Ovary (tissue), 7 donors: ENCODE measurements at regions not wholly inside any gene's neighbourhood (a gene's known extent, or its start where the extent isn't known, plus 50 kb on each side); places are given as distances from the start of the nearest gene placed in this dataset.

Experiments used
- DNase-seq, 5 donors: peaks; one replicate each; pipeline ENCODE4 v3.0.0-alpha.2; 2019 to 2020
- H3K27ac ChIP-seq, 2 donors: fragments of 200-600 bp; one replicate each; pipeline versions ENCODE4 v1.5.1 to v1.8.0; 2019 to 2022
- H3K27me3 ChIP-seq: fragments of 200-600 bp; one replicate; pipeline ENCODE4 v1.8.0; 2022
- H3K36me3 ChIP-seq: fragments of 200-600 bp; sonication (generic); one replicate; pipeline ENCODE4 v1.5.1; 2019
- H3K4me1 ChIP-seq: one replicate; pipeline ENCODE4 v1.8.1; 2013; ENCODE audit warnings: mild to moderate bottlenecking, moderate library complexity; ENCODE audit not compliant: insufficient read depth
- H3K4me3 ChIP-seq: fragments of 200-600 bp; sonication (generic); one replicate; pipeline ENCODE4 v1.5.1; 2017
- H3K9me3 ChIP-seq, 2 donors: fragments of 200-600 bp in 1 of 2; sonication (generic) in 1 of 2; one replicate each; pipeline versions ENCODE4 v1.5.1 to v1.8.1; 2013 to 2019; ENCODE audit warnings: mild to moderate bottlenecking in 1 of 2, moderate library complexity in 1 of 2
- EP300 ChIP-seq: sonication (generic); formaldehyde crosslinking; IDR thresholded peaks from one replicate; pipeline ENCODE4 v1.6.1; 2017; ENCODE audit warnings: antibody characterized with exemption
- POLR2A ChIP-seq: fragments of 450-650 bp; IDR thresholded peaks from one replicate; pipeline ENCODE4 v1.6.1; 2017; ENCODE audit warnings: antibody characterized with exemption, mild to moderate bottlenecking, moderate library complexity
- WGBS, 3 donors: extraction: QIAGEN DNeasy Blood & Tissue Kit in 1 of 3; methylation state at CpG; one replicate each; pipeline versions ENCODE4 v1.1.5 to v1.1.7; 2013 to 2017; 5-methylcytosine and 5-hydroxymethylcytosine counted together
- intact Hi-C, 4 donors: fragments of 100-400 bp; cut with DNase I; formaldehyde crosslinking; loops; one replicate each; pipeline versions ENCODE4 v1.11.0 to v1.15.1; 2022 to 2023
- TF ChIP-seq, protein P1 (sequence below), 3 donors: fragments of 450-650 bp in 2 of 3; fragments of 200-600 bp in 1 of 3; IDR thresholded peaks; one replicate each; pipeline versions ENCODE4 v1.5.1 to v1.8.0; 2016 to 2022; ENCODE audit warnings: antibody characterized with exemption in 3 of 3, mild to moderate bottlenecking in 1 of 3
- donor health status: DM: no; HTN: no; CAD: no; lungs with moderate emphysema.
- donor health status: DM: no; HTN: no; CAD: no.
- donor health status: Bipolar disorder and iron deficiency.
- donor health status: DM: no; HTN: no; CAD: no.
- donor health status: DM: yes; HTN: yes; CAD: no.

DNA sequence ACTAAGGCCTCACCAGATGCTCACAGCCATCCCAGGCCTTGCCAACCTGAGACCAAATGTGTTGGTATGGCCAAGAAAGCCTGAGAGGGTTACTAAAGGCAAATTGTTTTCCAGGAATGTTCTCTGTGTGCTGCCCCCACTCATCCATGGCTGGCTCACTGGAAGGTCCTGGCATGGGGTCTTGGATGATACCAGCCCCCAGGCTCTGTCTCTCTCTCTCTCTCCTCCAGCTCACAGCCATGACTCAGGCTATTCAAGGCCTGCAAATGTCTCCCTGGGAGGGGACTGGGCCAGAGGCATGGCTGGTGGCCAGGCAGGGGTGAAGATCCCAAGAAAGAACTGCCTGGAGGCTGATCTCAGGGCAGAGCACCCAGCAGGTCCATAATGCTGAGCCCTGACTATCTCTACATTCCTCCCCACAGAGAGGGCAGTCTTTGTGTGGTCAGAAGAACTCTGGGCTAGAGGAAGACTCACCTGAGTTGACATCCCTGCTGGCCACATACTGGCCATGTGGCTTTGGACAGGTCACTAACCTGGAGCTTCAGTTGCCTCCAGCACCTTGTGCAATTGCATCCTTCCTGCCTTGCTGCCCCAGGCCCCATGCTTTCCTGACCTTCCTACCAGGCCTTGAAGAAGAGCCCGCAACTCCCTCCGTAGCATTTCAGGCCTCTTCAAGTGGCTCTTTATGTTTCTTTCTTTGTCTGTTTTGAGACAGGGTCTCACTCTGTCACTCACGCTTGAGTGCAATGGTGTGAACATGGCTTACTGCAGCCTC lies 150.4 kb downstream of the ZFP36L2 start:
- 95 to 99% (median 96%) methylated on average over 3 of the region's 3 CpGs for WGBS, 3 donors
- DNase-seq: peak in 3 of 5 donors; percentile 57 to 67 (median 60)
- intact Hi-C loops: no loop called here

DNA sequence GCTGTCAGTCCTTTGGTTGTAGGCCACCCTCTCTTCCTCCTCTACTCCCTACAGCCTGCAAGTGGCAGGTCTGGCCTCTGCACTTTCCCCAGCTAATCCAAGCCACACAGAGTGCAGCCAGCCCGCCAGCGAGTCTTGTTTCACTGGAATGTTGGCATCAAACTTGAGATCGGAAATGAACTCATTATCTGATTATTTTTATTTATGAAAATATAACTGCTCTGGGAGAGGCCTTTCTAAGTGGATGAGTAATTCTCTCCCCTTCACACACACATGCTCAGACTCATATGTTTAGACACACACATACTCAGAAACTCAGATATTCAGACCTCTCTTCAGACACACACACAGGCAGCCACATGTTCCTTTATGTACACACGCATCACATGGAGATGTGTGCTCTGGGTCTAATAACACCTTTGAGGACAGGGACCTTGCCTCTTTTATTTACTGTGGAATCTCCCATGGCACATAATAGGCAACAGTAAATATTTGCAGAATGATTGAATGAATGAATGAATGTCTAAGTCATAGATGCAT lies 151.3 kb downstream of the ZFP36L2 start:
- H3K27me3 ChIP-seq: no peaks in the 10 kb centered on the region
- peak in 4 of 5 donors; percentile 54 to 74 (median 70) for DNase-seq
- H3K4me1 ChIP-seq: peaks cover 32% of the 10 kb centered on the region
- intact Hi-C loops: no loop called here
- H3K27ac ChIP-seq: peak overlapping the region; percentile 21 to 47
- H3K9me3 ChIP-seq: no peaks in the 10 kb centered on the region
- 7 to 14% (median 13%) methylated on average over 4 of the region's 4 CpGs for WGBS, 3 donors
- H3K36me3 ChIP-seq: no peaks in the 10 kb centered on the region
- no peak for TF ChIP-seq EP300
- no peak for TF ChIP-seq POLR2A
- TF ChIP-seq, protein P1, sequence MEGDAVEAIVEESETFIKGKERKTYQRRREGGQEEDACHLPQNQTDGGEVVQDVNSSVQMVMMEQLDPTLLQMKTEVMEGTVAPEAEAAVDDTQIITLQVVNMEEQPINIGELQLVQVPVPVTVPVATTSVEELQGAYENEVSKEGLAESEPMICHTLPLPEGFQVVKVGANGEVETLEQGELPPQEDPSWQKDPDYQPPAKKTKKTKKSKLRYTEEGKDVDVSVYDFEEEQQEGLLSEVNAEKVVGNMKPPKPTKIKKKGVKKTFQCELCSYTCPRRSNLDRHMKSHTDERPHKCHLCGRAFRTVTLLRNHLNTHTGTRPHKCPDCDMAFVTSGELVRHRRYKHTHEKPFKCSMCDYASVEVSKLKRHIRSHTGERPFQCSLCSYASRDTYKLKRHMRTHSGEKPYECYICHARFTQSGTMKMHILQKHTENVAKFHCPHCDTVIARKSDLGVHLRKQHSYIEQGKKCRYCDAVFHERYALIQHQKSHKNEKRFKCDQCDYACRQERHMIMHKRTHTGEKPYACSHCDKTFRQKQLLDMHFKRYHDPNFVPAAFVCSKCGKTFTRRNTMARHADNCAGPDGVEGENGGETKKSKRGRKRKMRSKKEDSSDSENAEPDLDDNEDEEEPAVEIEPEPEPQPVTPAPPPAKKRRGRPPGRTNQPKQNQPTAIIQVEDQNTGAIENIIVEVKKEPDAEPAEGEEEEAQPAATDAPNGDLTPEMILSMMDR (IDR thresholded peaks at IDR 0.05): no peak
- no peak overlapping the region for H3K4me3 ChIP-seq

More for the DNA sequence above, 150.4 kb downstream of the ZFP36L2 start:
- Histone ChIP-seq H3K27ac (peak overlapping the region; percentile 20 to 47), H3K4me3 (no peak overlapping the region), H3K9me3 (no peaks in the 10 kb centered on the region), H3K4me1 (peaks cover 31% of the 10 kb centered on the region), H3K27me3 (no peaks in the 10 kb centered on the region), H3K36me3 (no peaks in the 10 kb centered on the region)
- TF ChIP-seq POLR2A: no peak
- TF ChIP-seq, protein P1 (IDR thresholded peaks at IDR 0.05): no peak
- TF ChIP-seq EP300: no peak

DNA sequence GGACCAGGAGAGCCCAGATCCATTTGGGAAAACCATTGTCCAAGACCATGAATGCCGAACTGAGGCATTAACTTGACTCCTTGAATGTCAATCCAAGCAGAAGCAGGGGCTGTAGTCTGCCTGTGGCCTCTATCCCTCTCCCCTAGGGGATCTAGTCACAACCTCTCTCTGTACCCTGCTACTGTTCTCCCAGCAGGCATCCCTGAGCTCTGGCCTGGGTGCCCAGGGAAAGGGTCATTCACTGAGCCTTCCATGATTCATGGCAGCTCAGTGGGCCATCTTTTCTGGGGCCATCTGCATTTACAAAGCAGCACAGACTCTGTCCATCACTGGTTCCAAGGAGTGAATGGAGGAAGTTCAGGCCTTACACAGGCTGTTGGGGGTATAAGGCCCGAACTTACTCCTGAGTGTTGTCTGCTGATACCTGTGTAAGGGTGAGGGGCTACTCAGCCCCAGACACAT lies 151.8 kb downstream of the ZFP36L2 start:
- Histone ChIP-seq H3K4me1 (peaks cover 32% of the 10 kb centered on the region), H3K4me3 (no peak overlapping the region), H3K27me3 (no peaks in the 10 kb centered on the region), H3K36me3 (no peaks in the 10 kb centered on the region), H3K27ac (peak overlapping the region; percentile 21 to 47), H3K9me3 (no peaks in the 10 kb centered on the region)
- TF ChIP-seq, protein P1 (IDR thresholded peaks at IDR 0.05): no peak
- no peak for TF ChIP-seq EP300
- no peak for DNase-seq
- 72 to 85% (median 81%) methylated on average over 2 of the region's 2 CpGs for WGBS, 3 donors
- intact Hi-C loops: no loop called here

DNA sequence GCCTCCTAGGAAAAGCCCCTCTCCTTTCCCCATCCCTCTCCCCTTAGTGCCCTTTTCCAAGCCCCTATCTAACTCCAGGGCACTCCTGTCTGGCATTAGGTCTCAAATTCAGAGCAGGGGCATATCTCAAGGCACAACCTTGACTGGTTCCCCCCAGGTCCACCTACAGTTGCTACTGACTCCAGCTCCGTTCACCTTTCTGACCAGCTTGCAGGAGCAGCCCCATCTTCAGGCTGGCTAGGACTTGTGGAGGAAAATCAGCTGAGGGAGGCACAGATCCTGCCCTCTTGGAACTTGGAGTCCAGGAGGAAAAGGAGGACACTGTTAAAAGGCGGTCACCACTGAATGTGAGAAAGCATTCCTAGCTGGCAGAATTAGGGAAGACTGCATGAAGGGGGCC lies 152.4 kb downstream of the ZFP36L2 start:
- Histone ChIP-seq H3K9me3 (no peaks in the 10 kb centered on the region), H3K4me3 (no peak overlapping the region), H3K36me3 (no peaks in the 10 kb centered on the region), H3K27ac (peak overlapping the region in 1 of 2 donors; percentile 47), H3K27me3 (no peaks in the 10 kb centered on the region), H3K4me1 (peaks cover 32% of the 10 kb centered on the region)
- intact Hi-C loops: no loop called here
- no peak for TF ChIP-seq POLR2A
- TF ChIP-seq EP300: no peak
- TF ChIP-seq, protein P1 (IDR thresholded peaks at IDR 0.05): no peak
- DNase-seq: no peak
- WGBS, 3 donors: 94 to 100% (median 100%) methylated on average over 2 of the region's 2 CpGs
